Esophagus muscularis mucosa (tissue), 4 donors: ENCODE measurements at regions not wholly inside any gene's neighbourhood (a gene's known extent, or its start where the extent isn't known, plus 50 kb on each side); places are given as distances from the start of the nearest gene placed in this dataset.

ENCODE experiments used
- CTCF ChIP-seq, 3 experiments: fragments of 200-600 bp in 2 of 3; fragments of 450-650 bp in 1 of 3; sonication (generic) in 2 of 3; IDR thresholded peaks; one replicate each; pipeline ENCODE4 v1.5.1; 2017 to 2019; ENCODE audit warnings: antibody characterized with exemption in 3 of 3, mild to moderate bottlenecking in 2 of 3, moderate library complexity in 1 of 3
- EP300 ChIP-seq: sonication (generic); formaldehyde crosslinking; IDR thresholded peaks from one replicate; pipeline ENCODE4 v1.6.1; 2017; ENCODE audit warnings: antibody characterized with exemption
- POLR2A ChIP-seq: fragments of 450-650 bp; IDR thresholded peaks from one replicate; pipeline ENCODE4 v1.6.1; 2017; ENCODE audit warnings: antibody characterized with exemption, moderate library complexity, mild to moderate bottlenecking, low read depth

- no peak for TF ChIP-seq POLR2A
- no peak for TF ChIP-seq CTCF (IDR thresholded peaks at IDR 0.05)
- no peak for TF ChIP-seq EP300
Observed at GRCh38 chr7:20064181-20064970, 152.8 kb downstream of the MACC1 start.
